ENCODE measurements at regions not wholly inside any gene's neighbourhood (a gene's known extent, or its start where the extent isn't known, plus 50 kb on each side); places are given as distances from the start of the nearest gene placed in this dataset.

DNA sequence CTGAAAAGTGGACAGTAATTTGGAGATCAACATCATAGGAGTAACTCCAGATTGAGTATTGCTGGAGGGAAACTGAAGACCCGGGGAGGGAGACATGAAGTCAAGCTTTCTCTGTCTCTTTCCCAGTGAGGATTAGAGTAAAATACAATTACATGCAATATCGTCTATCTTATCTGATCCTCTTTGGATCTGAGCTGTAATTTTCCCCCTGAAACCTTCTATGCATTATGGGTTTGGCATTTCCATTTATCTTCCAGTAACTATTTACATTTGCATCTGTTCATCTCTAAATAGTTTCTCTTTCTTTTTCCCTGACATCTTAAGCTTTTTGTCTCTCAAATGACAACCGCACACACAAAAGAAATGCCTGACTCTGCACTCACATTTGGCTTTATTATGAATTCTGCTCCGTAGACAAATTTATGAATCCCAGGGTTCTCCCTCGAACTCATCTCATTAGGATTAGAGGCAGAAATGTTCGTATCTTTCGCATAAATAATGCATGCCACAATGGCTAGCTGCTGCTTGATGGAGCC lies 113.1 kb downstream of the SPP2 start:
- Mint-ChIP-seq H3K4me1 (peaks cover 21% of the 10 kb centered on the region), H3K27ac (no peak overlapping the region), H3K36me3 (ENCODE audit: low read depth) (no peaks in the 10 kb centered on the region), H3K9me3 (no peaks in the 10 kb centered on the region), H3K4me3 (no peak overlapping the region), H3K27me3 (ENCODE audit: insufficient read depth, low read depth, poor library complexity) (peaks cover 7% of the 10 kb centered on the region)
- Histone ChIP-seq H3K4me2 (no peak overlapping the region), H3K27me3 (ENCODE audit: insufficient read depth) (no peaks in the 10 kb centered on the region), H3K79me2 (replicated peaks; ENCODE audit: insufficient read depth) (no peaks in the 10 kb centered on the region), H4K20me1 (replicated peaks; ENCODE audit: insufficient read depth) (no peaks in the 10 kb centered on the region), H3F3A (replicated peaks; ENCODE audit: low read depth) (no peaks in the 10 kb centered on the region), H2AFZ (no peak overlapping the region), H3K4me3 (no peak overlapping the region), H3K36me3 (ENCODE audit: insufficient read depth) (no peaks in the 10 kb centered on the region), H3K4me1 (ENCODE audit: insufficient read depth) (peaks cover 9% of the 10 kb centered on the region), H3K9me2 (ENCODE audit: insufficient read depth) (no peaks in the 10 kb centered on the region), H3K27ac (ENCODE audit: low read depth) (no peak overlapping the region)
- TF ChIP-seq, protein P1, sequence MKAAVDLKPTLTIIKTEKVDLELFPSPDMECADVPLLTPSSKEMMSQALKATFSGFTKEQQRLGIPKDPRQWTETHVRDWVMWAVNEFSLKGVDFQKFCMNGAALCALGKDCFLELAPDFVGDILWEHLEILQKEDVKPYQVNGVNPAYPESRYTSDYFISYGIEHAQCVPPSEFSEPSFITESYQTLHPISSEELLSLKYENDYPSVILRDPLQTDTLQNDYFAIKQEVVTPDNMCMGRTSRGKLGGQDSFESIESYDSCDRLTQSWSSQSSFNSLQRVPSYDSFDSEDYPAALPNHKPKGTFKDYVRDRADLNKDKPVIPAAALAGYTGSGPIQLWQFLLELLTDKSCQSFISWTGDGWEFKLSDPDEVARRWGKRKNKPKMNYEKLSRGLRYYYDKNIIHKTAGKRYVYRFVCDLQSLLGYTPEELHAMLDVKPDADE (IDR thresholded peaks at IDR 0.05) = no peak
- DNase-seq (ENCODE audit: low spot score) (no peak), ATAC-seq (no peak)

DNA sequence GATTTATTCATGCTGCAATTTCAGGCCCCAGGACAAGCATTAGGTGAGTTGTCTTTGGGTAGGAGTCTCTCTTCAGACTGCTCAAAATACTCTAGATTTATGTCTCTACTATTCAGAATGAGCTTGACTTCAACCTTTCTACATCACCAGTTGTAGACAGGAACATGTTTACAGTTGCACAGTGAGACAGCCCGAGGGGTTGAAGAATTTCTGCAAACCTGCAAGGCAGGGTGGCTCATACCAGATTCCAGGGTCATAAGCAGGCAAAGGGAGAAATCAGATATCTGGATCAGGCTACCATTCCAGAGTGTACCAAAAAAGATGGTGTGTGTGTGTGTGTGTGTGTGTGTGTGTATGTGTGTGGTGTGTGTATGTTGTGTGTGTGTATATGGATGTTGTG lies 112.4 kb downstream of the SPP2 start:
- Mint-ChIP-seq H3K27me3 (ENCODE audit: insufficient read depth, low read depth, poor library complexity) (peaks cover 7% of the 10 kb centered on the region), H3K27ac (no peak overlapping the region), H3K36me3 (ENCODE audit: low read depth) (no peaks in the 10 kb centered on the region), H3K4me3 (no peak overlapping the region), H3K9me3 (no peaks in the 10 kb centered on the region), H3K4me1 (peaks cover 20% of the 10 kb centered on the region)
- no peaks in the 10 kb centered on the region for H3K27me3 ChIP-seq (ENCODE audit: insufficient read depth)
- no peak overlapping the region for H3K4me2 ChIP-seq
- H3K27ac ChIP-seq (ENCODE audit: low read depth) = no peak overlapping the region
- no peak overlapping the region for H3K4me3 ChIP-seq
- DNase-seq (ENCODE audit: low spot score) (no peak), ATAC-seq (no peak)
- H3K4me1 ChIP-seq (ENCODE audit: insufficient read depth) = peaks cover 1% of the 10 kb centered on the region; the same call in 1 of the 2 replicates
- no peaks in the 10 kb centered on the region for H3K9me2 ChIP-seq (ENCODE audit: insufficient read depth)
- H3F3A ChIP-seq (replicated peaks; ENCODE audit: low read depth) = no peaks in the 10 kb centered on the region
- no peaks in the 10 kb centered on the region for H3K36me3 ChIP-seq (ENCODE audit: insufficient read depth)
- no peaks in the 10 kb centered on the region for H4K20me1 ChIP-seq (replicated peaks; ENCODE audit: insufficient read depth)
- no peak overlapping the region for H2AFZ ChIP-seq
- H3K79me2 ChIP-seq (replicated peaks; ENCODE audit: insufficient read depth) = no peaks in the 10 kb centered on the region
- TF ChIP-seq, protein P2, sequence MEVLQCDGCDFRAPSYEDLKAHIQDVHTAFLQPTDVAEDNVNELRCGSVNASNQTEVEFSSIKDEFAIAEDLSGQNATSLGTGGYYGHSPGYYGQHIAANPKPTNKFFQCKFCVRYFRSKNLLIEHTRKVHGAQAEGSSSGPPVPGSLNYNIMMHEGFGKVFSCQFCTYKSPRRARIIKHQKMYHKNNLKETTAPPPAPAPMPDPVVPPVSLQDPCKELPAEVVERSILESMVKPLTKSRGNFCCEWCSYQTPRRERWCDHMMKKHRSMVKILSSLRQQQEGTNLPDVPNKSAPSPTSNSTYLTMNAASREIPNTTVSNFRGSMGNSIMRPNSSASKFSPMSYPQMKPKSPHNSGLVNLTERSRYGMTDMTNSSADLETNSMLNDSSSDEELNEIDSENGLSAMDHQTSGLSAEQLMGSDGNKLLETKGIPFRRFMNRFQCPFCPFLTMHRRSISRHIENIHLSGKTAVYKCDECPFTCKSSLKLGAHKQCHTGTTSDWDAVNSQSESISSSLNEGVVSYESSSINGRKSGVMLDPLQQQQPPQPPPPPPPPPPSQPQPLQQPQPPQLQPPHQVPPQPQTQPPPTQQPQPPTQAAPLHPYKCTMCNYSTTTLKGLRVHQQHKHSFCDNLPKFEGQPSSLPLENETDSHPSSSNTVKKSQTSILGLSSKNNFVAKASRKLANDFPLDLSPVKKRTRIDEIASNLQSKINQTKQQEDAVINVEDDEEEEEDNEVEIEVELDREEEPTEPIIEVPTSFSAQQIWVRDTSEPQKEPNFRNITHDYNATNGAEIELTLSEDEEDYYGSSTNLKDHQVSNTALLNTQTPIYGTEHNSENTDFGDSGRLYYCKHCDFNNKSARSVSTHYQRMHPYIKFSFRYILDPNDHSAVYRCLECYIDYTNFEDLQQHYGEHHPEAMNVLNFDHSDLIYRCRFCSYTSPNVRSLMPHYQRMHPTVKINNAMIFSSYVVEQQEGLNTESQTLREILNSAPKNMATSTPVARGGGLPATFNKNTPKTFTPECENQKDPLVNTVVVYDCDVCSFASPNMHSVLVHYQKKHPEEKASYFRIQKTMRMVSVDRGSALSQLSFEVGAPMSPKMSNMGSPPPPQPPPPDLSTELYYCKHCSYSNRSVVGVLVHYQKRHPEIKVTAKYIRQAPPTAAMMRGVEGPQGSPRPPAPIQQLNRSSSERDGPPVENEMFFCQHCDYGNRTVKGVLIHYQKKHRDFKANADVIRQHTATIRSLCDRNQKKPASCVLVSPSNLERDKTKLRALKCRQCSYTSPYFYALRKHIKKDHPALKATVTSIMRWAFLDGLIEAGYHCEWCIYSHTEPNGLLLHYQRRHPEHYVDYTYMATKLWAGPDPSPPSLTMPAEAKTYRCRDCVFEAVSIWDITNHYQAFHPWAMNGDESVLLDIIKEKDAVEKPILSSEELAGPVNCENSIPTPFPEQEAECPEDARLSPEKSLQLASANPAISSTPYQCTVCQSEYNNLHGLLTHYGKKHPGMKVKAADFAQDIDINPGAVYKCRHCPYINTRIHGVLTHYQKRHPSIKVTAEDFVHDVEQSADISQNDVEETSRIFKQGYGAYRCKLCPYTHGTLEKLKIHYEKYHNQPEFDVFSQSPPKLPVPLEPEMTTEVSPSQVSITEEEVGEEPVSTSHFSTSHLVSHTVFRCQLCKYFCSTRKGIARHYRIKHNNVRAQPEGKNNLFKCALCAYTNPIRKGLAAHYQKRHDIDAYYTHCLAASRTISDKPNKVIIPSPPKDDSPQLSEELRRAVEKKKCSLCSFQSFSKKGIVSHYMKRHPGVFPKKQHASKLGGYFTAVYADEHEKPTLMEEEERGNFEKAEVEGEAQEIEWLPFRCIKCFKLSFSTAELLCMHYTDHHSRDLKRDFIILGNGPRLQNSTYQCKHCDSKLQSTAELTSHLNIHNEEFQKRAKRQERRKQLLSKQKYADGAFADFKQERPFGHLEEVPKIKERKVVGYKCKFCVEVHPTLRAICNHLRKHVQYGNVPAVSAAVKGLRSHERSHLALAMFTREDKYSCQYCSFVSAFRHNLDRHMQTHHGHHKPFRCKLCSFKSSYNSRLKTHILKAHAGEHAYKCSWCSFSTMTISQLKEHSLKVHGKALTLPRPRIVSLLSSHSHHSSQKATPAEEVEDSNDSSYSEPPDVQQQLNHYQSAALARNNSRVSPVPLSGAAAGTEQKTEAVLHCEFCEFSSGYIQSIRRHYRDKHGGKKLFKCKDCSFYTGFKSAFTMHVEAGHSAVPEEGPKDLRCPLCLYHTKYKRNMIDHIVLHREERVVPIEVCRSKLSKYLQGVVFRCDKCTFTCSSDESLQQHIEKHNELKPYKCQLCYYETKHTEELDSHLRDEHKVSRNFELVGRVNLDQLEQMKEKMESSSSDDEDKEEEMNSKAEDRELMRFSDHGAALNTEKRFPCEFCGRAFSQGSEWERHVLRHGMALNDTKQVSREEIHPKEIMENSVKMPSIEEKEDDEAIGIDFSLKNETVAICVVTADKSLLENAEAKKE (CRISPR knock-in tag; IDR thresholded peaks at IDR 0.05) = no peak
- TF ChIP-seq, protein P3, sequence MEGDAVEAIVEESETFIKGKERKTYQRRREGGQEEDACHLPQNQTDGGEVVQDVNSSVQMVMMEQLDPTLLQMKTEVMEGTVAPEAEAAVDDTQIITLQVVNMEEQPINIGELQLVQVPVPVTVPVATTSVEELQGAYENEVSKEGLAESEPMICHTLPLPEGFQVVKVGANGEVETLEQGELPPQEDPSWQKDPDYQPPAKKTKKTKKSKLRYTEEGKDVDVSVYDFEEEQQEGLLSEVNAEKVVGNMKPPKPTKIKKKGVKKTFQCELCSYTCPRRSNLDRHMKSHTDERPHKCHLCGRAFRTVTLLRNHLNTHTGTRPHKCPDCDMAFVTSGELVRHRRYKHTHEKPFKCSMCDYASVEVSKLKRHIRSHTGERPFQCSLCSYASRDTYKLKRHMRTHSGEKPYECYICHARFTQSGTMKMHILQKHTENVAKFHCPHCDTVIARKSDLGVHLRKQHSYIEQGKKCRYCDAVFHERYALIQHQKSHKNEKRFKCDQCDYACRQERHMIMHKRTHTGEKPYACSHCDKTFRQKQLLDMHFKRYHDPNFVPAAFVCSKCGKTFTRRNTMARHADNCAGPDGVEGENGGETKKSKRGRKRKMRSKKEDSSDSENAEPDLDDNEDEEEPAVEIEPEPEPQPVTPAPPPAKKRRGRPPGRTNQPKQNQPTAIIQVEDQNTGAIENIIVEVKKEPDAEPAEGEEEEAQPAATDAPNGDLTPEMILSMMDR (conservative IDR thresholded peaks at IDR 0.05; ENCODE audit: low read depth in 2 of 2) = no peak
- no peak for TF ChIP-seq EZH2phosphoT487 (IDR thresholded peaks at IDR 0.05; ENCODE audit: unreplicated experiment)
- TF ChIP-seq, protein P1 (IDR thresholded peaks at IDR 0.05) = no peak
- no peak for TF ChIP-seq STAT1 (IDR thresholded peaks at IDR 0.05; ENCODE audit: unreplicated experiment)
- no peak for TF ChIP-seq NANOG (IDR thresholded peaks at IDR 0.05; ENCODE audit: borderline replicate concordance)
- TF ChIP-seq, protein P4, sequence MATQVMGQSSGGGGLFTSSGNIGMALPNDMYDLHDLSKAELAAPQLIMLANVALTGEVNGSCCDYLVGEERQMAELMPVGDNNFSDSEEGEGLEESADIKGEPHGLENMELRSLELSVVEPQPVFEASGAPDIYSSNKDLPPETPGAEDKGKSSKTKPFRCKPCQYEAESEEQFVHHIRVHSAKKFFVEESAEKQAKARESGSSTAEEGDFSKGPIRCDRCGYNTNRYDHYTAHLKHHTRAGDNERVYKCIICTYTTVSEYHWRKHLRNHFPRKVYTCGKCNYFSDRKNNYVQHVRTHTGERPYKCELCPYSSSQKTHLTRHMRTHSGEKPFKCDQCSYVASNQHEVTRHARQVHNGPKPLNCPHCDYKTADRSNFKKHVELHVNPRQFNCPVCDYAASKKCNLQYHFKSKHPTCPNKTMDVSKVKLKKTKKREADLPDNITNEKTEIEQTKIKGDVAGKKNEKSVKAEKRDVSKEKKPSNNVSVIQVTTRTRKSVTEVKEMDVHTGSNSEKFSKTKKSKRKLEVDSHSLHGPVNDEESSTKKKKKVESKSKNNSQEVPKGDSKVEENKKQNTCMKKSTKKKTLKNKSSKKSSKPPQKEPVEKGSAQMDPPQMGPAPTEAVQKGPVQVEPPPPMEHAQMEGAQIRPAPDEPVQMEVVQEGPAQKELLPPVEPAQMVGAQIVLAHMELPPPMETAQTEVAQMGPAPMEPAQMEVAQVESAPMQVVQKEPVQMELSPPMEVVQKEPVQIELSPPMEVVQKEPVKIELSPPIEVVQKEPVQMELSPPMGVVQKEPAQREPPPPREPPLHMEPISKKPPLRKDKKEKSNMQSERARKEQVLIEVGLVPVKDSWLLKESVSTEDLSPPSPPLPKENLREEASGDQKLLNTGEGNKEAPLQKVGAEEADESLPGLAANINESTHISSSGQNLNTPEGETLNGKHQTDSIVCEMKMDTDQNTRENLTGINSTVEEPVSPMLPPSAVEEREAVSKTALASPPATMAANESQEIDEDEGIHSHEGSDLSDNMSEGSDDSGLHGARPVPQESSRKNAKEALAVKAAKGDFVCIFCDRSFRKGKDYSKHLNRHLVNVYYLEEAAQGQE (IDR thresholded peaks at IDR 0.05; ENCODE audit: unreplicated experiment) = no peak
